ENCODE measurements at regions not wholly inside any gene's neighbourhood (a gene's known extent, or its start where the extent isn't known, plus 50 kb on each side); places are given as distances from the start of the nearest gene placed in this dataset.
"Not testable (repeated sequence)": the region's sequence is repeated elsewhere in the genome, so short reads cannot be mapped to it uniquely, and the experiment has no call there.

DNA sequence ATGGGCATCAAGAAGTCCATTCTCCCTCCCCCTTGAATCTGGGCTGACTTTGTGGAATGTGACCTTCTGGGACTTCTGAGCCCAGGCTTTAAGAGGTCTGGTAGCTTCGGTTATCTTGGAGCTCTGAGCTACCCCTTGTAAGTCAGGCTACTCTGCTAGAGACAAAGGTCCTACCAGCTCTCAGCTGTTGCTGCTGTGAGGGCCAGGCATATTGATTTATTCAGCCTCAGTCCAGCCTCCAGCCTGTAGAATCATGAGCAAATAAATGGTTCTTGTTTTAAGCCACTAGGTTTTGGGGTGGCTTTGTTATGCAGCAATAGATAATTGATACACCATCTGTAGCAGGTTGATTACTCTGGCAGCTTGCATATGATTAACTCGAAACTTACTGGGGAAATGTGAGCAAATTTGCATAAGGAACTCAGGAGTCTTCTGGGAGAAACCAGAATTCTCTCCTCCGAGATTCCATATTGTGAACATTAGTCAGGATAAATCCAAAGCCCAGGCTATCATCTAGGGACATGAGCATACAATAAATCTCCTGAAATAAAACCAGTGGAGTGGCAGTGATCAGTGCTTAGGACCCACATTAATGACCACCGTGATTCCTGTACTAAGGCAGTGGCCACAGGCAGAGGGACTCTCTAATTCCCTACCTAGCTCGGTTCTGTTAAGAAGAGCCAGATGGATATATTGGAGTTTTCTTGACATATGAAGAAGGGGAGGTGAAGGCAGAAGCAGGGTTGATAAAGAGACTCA, 336.1 kb downstream of the CDC5L start:
- no peak for DNase-seq

DNA sequence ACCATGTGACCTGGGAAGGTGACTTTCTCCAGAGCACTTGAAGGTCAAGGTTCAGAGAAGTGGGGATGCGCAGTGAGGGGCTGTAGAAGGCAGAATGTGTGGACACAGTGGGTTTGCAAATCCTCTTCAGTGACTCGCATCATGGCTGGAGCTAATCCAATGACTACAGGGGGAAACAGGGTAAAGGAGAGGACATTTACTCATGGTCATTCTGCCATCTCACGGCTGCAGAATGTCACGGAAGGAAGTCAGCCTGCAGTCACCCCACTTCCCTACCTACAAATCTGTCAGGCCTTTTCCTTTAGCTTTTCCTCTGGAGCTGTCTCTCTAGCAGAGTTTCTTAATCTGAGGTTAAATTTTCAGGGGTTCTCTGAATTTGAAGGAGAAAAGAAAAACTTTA, 337.6 kb downstream of the CDC5L start:
- no peak for DNase-seq

DNA sequence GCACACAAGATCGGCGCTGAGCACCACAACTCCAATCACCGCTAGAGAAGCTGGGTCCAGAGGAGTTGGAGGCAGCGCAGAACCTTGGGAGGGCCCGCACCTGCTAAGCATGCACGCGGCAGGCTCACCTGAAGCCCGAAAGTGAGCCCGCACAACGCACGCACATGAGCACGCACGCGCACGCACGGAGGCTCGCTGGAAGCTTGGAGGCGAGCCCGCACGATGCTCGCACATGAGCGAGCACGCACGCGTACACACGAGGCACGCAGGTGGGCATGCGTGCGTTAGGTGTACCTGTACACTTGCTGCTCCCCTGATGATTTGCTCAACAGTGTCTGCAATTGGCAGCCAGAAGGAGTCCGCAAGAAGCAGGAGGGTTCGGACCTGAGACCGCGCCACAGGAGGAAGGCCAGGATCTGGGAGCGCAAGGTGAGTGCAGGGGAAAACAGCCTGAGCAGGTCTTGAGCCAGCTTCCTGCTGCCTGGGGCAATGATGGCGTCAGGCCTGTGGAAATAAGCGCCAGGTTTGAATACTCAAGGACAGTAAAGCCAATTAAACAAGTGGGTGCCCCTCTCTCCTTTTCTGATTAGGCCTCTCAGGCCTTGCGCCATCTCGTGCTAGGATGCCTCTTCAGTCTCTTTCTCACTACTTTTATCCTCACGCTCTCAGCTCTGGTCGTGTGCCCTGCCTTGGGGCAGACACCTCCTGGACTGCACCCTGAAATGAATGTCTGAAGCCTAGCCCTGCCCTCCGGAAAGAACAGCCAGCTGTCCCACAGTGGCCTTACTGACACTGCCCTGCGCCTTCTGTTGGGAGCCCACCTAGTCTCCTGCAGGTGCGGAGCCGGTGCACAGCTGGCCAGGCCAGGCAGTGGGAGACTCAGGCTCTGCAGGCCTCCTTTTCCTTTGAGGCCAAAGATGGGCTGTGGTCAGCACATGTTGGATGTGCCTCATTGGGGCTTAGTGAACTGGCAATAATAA, 340.4 kb downstream of the CDC5L start:
- no peak for DNase-seq

DNA sequence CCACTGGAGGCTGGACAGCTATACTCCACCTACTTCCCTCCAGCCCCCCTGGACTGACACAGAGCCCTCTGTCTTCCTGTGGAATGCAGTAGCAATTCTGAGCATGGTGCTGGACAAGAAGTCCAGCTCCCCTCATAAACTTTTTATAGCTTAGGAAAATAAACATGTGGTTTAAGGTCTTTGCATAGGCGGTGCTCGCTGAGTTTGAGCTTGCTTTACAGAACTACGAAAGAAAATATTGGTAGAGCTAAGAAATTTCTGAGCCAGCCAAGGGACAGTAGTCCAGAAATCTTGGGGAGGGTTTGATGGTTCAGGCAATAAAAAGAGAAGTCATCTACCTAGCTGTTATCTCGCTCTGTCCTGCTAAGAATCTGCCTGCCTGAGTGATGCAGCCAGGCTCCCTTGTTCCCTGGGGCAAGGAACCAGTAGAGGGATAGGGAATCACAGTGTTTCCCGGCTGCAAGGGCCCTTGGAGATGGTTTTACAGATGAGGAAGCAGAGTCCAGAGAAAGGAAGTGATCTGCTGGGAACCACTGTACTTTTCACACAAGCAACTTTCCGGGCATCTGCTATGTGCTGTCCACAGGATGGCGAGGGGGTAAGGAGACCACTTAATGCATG, 343.4 kb downstream of the CDC5L start:
- DNase-seq: no peak

DNA sequence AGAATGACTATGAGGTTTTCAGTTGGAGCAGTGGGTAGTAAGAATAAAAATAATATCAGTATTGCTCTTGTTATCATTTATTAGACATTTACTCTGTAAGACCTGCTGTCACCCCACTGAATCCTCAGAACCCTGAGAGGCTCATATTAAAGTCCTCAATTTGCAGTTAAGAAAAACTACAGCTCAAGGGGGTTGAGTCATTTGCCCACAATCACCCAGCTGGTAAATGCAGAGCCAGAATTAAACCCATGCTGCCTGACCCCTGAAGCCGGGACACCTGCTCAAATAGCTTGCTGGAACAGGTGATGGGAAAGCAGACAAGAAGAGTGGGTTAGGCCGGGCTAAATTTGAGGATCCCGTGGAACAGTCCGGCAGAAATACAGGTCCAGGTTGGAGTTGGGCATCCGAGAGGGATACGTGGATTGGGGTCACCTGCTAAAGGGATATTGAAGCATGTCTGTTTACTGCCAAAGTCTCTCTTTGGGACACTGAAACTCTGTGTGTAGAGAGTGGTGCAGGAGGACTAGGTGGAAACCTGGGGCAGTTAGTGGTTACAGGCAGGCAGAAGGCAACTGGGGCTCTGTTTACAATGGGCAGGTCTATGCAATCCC, 344.1 kb downstream of the CDC5L start:
- DNase-seq: no peak

DNA sequence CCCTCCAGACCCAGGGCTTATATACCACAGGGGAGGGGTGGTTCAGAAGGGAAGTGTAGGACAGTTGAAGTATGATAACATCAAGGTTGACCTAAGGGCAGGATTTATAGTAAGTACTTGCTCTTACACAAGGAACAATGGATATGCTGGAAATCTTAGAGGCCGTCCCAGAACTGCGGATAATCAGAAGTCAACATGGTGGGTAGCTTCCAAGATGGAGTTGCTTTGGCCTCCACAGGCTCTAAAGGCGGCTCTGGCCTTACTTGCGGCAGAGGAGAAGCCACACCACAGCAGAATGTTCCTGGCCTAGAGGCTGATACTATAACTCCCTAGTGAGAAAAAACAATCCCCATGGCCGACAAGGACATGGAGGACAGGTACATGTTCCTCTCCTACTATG, 344.7 kb downstream of the CDC5L start:
- peak; percentile 14 for DNase-seq

DNA sequence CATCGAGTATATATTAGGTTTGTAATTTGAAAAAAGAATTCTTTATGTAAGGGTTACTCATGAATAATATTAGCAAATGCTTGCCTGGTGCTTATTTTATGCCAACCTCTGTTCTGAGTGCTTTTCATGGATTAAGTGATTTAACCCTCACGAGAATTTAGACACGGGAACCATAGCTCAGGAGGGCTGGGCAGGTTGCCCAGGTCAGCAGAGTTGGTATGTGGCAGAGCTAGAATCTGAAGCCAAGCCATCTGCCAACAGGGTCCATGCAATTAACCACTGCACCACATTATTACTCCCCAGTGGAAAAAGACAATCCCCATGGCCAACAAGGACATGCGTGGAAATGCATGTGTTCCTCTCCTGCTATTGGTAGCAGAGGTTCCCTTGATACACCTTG, 345.6 kb downstream of the CDC5L start:
- DNase-seq: no peak

DNA sequence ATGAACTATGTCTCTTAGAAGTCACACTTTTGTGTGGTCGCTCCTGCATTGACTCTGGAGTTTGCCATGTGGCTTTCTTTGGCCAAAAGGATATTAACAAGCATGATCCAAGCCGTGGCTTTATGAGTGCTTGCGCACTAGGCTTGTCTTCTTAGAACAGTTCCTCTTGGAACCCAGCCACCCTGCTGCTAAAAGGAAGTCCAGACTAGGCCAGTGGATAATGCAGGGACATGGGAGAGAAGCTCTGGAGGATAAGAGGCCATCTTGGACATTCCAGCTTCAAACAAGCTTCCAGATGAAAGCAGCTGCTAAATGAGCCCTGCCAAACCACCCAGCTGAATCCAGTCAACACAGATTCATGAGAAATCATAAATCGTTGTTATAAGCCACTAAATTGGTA, 346.4 kb downstream of the CDC5L start:
- peak; percentile 52 for DNase-seq

DNA sequence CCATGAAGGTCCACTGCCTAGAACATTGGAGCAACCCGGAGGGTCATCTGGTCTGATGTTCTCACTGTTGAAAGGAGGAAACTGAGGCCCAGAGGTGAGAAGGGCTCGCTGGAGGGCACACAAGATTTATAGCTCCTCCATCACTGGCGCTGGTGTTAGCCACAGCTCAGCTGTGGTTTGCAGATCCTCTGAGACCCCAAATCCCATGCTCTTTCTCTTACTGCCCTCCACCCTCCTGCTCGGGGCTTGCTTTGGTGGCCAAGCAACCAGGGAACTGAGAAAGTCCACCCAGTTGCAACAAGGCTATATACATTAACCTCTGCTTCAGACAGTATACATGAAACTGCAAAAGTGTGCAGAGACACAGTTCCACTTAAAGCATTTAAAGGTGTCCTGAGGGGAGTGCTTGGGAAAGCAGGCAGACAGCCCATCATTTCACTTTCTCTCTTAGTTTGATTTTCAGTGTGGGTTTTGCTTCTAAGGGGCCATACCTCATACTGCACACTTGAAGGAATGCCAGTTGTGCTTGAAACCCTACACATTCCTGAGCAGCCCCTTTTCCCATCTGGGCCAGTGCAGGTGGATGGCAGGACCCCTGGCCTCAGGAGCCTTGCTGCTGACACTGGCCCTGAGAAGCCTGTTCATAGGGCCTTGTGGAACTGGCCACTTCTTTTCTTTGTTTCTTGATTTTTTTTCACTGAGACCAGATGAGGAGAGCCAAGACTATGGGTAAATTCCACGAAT, 347.6 kb downstream of the CDC5L start:
- no peak for DNase-seq

DNA sequence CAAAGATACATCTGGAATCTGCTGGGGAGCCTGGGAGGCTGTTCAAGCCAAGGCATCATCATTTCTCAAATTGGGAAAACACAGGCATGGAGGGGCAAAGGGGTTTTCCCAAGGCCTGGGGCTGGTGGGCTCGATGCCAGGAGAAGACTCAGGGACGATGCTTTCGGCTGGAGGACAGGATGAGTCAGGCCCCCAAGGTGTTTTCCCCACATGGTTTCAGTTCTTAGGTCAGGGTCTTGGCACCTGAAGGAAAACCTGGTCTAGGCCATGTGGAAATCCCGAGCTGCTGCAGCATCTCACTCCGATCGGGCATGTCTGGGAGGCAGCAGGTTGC, 348.1 kb downstream of the CDC5L start:
- no peak for DNase-seq

DNA sequence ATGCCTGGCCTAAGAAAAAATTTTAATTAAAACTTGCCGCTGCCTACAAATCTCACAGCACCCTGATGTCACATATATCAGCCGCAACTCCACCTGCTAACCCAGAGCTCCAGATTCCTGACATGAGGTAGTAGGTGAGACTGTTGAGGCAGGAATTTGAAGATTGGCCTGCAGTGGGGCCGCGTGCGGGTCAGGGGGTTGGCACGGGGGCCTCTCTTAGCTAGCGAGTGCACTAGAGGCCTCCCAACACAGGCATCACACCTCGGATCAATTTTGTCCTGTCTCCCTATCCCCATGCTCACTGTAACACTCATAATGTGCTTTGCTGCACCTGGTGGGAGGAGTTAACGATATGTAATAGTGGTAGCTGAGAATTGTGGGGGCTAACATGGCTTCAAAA, 349.8 kb downstream of the CDC5L start:
- no peak for DNase-seq

DNA sequence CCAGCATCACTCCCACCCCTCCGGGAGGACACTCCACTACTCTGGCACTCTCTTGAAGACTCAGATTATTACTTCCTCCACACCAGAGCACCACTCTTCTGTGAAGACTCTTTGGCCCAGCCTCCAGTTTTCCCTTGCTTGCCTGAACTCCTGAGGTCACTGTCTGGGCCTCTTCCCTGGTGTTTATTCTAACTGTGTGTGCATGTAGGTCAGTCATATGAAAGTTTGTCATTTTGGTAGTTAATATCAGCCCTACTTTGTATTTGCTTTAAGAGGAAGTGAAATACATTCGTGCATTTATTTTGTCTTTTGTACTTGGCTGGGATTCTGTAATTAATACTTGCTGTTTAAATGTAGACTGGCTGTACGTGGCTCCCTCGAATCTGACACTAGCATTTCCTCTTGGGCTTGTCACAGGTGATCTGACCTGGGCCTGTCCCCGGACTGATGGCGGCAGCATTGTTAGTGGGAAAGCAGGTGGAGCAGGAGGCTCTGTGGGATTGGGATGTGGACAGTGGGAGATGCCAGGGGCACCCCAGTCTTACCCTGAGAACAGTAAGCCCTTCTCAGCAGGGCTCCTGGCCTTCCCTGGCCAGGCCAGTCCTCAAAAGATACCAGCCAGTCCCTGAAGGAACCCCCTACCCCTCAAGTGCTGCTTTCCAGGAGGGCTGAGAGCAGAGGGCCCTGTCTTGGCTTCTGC, 350.5 kb downstream of the CDC5L start:
- DNase-seq: no peak

DNA sequence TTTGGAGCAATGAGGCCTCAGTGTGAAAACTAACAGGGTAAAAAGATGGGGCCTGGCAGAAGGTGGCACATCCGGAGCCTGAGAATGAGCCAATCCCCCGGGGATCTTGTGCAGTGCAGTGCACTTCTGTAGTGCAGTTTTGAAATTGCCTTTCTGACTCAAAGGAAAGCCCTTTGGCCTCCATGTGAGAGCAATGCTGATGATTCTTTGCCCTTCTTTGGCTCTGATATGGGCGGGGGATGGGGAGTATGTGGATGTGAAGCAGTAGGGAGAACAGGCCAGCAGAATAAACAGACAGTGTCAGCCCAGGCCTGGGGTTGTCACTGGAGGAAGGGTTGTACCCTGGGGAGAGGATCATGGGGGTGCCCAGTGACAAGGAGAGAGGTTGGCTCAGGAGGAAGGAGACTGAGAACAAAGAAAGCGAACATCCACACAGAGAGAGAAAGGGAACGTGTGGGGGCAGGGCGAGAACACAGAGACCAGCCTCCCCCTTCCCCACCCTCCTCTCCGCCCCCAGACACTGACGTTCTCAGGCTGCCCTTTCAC, 351.2 kb downstream of the CDC5L start:
- no peak for DNase-seq

DNA sequence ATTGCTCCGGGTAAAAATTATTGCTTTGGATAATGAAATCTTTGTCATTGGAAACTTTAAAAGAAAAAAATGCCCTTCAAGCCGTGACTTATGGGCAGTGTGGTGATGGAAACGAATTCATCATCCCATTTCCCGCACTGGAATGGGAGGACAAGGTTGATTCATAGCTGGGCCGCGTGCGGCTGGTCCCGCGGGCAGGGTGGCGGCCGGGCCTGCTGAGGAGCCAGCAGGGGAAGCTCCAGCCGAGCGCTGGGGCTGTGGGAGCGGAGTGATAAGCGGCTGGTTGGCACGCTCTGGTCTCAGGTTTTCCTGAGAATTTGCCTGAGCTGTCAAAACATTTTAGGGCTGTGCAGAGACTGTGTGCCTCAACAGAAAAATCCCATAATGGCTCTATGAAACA, 351.7 kb downstream of the CDC5L start:
- no peak for DNase-seq

DNA sequence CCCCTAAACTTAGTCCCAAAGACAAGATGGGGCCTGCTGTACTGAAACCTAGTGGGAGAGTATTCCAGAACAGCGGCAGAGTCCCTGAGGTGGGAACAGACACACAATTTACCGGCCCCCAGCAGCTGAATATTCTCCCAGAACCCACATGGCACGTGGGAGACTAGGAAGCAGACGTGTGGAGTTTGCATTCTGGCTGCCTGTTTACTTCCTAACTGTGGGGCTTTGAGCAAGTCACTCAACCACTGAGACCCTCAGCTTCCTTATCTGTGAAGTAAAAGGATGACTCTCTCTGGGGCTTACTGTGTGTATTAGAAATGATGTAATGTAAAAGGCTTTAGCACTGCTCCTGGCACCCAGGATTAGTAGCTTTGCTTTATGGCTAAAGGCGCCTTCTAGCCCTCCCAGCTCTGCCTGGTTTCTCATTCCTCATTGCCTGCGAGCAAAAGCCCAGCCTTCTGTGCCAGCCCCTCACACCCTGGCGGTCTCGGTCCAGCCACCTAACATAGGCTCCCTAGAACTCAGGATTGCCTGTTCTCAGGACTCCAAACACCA, 353.1 kb downstream of the CDC5L start:
- no peak for DNase-seq

DNA sequence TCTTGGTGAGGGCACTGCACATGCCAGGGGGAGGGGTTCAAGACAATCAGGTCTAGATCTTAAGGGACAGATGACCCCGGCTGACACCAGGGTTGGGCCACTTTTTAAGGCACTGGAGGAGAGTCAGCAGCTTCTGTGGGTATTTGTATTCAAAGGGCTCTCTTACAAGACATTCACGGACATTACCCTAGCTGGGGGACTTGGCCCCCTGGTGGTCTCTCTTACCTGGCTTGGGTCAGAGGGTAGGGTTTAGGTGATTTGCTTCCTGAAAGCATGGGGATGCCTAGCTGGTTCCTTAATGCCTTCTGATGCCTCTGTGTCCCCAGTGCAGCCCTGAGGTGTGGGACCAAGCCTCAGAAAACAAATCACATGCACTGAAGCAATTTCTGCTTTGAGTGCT, 354.7 kb downstream of the CDC5L start:
- no peak for DNase-seq

DNA sequence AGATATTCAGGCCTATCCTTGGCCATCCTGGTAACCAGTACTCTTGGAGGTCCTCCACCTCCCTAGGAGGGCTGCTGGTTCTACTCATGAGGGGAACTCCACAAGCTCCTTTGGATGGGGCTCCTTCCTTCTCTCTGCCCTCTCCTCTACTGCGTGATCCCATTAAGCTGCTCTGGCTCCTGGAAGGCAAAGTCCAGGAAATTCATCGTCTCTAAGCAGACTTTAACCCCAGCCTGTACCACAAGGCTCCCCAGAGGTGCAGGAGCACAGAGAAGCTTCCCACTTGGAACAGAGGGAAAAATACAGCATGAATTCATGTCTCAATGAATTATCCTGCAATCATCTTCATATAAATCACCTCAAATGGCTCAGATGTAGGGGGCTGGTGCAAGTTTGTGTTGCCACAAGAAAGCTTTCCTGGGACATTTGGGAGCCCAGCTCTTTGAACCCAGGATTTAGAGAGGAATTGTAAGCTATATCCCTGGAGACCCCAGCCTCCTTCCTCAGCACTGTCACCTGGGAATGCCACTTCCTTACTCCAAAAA, 355.4 kb downstream of the CDC5L start:
- no peak for DNase-seq

DNA sequence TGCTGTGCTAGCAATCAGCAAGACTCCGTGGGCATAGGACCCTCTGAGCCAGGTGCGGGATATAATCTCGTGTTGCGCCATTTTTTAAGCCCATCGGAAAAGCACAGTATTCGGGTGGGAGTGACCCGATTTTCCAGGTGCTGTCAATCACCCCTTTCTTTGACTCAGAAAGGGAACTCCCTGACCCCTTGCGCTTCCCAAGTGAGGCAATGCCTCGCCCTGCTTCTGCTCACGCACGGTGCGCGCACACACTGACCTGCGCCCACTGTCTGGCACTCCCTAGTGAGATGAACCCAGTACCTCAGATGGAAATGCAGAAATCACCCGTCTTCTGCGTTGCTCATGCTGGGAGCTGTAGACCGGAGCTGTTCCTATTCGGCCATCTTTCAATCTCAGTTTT, 372.6 kb downstream of the CDC5L start:
- DNase-seq: not testable (repeated sequence)

DNA sequence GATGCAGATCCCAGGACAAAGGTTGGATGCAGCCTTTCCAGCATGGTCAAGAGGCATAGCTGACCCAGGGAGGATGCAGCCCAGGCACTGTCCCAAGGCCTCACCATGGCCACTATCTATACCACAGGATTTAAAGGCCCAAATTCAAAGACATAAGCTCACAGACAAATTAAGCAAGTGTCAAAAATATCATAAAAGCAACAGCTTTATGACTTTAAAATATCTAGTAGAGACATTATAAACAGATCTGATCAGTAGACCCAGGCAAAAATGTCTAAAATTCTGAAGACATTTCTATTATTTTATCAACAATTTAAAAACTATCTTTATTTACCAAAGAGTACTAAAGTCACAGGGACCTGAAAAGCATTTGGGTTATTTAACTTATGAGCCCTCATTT, 373.5 kb downstream of the CDC5L start:
- no peak for DNase-seq

DNA sequence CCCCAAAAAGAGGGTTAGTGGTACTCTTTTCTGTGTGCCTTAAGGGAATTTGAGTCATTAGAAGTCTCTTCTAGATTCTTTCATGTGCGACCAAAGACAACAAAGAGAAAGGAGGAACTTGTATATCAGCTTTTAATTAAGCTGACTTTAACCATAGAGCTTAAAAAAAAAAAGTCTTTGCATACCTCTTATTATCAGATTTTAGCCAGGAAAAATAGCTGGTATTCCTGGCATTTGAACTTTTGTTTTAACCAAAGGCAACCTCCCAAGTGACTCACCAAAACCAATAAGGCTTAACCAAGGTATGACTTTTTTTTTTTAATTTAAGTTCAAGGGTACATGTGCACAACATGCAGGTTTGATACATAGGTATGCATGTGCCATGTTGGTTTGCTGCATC, 375.0 kb downstream of the CDC5L start:
- DNase-seq: no peak

All from OCI-M1 (cell line).